Common myeloid progenitor, CD34-positive (primary cell): ENCODE measurements at regions not wholly inside any gene's neighbourhood (a gene's known extent, or its start where the extent isn't known, plus 50 kb on each side); places are given as distances from the start of the nearest gene placed in this dataset.

ENCODE experiments used
- CTCF ChIA-PET: fragments of 350-600 bp; sonication (Branson Sonifier 250); formaldehyde crosslinking; loops from one replicate; lab custom pipeline; 2021; ENCODE audit warnings: antibody characterized with exemption; lab: Charles Lee
- POLR2A ChIA-PET: fragments of 350-600 bp; sonication (Branson Sonifier 250); formaldehyde crosslinking; loops from one replicate; lab custom pipeline; 2021; ENCODE audit warnings: antibody characterized with exemption; lab: Charles Lee
- DNase-seq, 3 donors: peaks; one replicate each; pipeline versions ENCODE4 v3.0.0 to v3.0.0-alpha.2; 2013
- H3K27ac ChIP-seq, 2 experiments: 1 replicate in 1 of 2; 2 replicates in 1 of 2; pipeline ENCODE4 v1.7.0; 2013; ENCODE audit warnings: inconsistent platforms in 2 of 2, low read length in 2 of 2, mild to moderate bottlenecking in 2 of 2, low read depth in 1 of 2, moderate library complexity in 1 of 2; ENCODE audit not compliant: severe bottlenecking in 2 of 2, insufficient read depth in 1 of 2, poor library complexity in 1 of 2
- H3K27me3 ChIP-seq, 5 experiments: replicated peaks in 2 of 5; 1 replicate in 3 of 5; 2 replicates in 2 of 5; pipeline versions ENCODE4 v1.6.1 to v1.7.0; 2013; ENCODE audit warnings: low read length in 4 of 5, mild to moderate bottlenecking in 2 of 5, moderate library complexity in 2 of 5, inconsistent platforms in 1 of 5; ENCODE audit not compliant: insufficient read depth in 5 of 5, control insufficient read depth in 4 of 5
- H3K36me3 ChIP-seq, 4 experiments: 1 replicate in 2 of 4; 2 replicates in 2 of 4; pipeline versions ENCODE4 v1.6.1 to v1.7.0; 2013; ENCODE audit warnings: low read length in 3 of 4, control low read depth in 1 of 4, mild to moderate bottlenecking in 1 of 4; ENCODE audit not compliant: control insufficient read depth in 4 of 4, insufficient read depth in 4 of 4
- H3K4me1 ChIP-seq, 4 experiments: 1 replicate in 3 of 4; 2 replicates in 1 of 4; pipeline versions ENCODE4 v1.6.1 to v1.7.1; 2013; ENCODE audit warnings: low read length in 3 of 4, mild to moderate bottlenecking in 3 of 4, control low read depth in 1 of 4, inconsistent platforms in 1 of 4, moderate library complexity in 1 of 4; ENCODE audit not compliant: control insufficient read depth in 4 of 4, insufficient read depth in 4 of 4; ENCODE audit errors: control extremely low read depth in 1 of 4
- H3K4me3 ChIP-seq, 7 experiments: 1 replicate in 4 of 7; 2 replicates in 3 of 7; pipeline versions ENCODE4 v1.5.1 to v1.7.0; 2013; ENCODE audit warnings: mild to moderate bottlenecking in 7 of 7, low read length in 6 of 7, moderate library complexity in 6 of 7, inconsistent platforms in 2 of 7, low read depth in 2 of 7, control low read depth in 1 of 7; ENCODE audit not compliant: insufficient read depth in 4 of 7, control insufficient read depth in 1 of 7; ENCODE audit errors: extremely low read depth in 1 of 7
- H3K9me3 ChIP-seq, 5 experiments: 1 replicate in 4 of 5; 2 replicates in 1 of 5; pipeline versions ENCODE4 v1.6.1 to v1.7.1; 2013; ENCODE audit warnings: low read length in 4 of 5, mild to moderate bottlenecking in 2 of 5, inconsistent platforms in 1 of 5, low read depth in 1 of 5, moderate library complexity in 1 of 5; ENCODE audit not compliant: control insufficient read depth in 4 of 5, insufficient read depth in 2 of 5; ENCODE audit errors: control extremely low read depth in 1 of 5
- WGBS: methylation state at CpG from one replicate; pipeline ENCODE4 v1.1.5; 2013; ENCODE audit not compliant: insufficient coverage; 5-methylcytosine and 5-hydroxymethylcytosine counted together

DNA sequence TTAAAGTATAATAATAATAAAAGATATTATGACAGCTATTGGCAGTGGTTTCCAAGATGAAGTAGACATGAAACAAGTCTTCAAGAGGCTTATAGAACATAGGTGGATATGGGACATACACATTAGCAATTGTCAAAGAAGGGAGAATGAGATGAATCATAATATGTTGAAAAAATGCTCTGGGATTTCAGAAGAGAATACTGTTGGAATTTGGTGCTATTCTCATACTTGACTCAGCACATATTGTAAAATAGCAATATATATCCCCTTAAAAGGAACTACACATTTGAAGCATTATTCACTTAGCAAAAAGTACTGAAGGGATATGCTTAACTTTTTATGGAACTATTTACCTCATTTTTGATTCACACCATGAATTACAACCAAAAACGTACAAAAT is 577.2 kb upstream of the PCDH15 start:
- ChIA-PET CTCF (no interaction called here), POLR2A (no interaction called here)
- H3K27me3 ChIP-seq, result no peaks in the 10 kb centered on the region
- no peaks in the 10 kb centered on the region for H3K36me3 ChIP-seq
- H3K27ac ChIP-seq, result no peak overlapping the region
- no peak overlapping the region for H3K4me3 ChIP-seq
- no CpG with 5 or more reads among the region's 1 CpG for WGBS
- no peaks in the 10 kb centered on the region for H3K9me3 ChIP-seq
- DNase-seq, result no peak
- no peaks in the 10 kb centered on the region for H3K4me1 ChIP-seq

DNA sequence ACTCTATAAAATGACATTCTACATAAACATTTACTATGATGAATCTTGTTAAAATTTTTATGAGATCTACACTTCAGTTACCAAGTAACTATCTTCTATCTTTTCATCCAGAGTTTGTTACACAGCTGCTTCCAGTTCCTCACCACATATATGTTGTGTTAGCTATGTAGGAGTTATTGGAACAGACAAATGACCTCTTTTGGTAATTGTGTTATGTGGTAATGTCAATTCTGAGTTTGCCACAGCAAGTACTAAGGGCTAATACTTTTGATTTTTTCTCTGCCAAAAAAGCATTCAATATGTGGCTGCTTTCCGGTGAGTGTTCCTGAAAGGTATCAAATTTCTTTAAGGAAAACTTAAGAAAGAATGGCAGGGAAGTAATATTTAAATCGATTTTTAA is 573.9 kb upstream of the PCDH15 start:
- POLR2A ChIA-PET, result no interaction called here
- Histone ChIP-seq H3K9me3 (no peaks in the 10 kb centered on the region), H3K36me3 (no peaks in the 10 kb centered on the region), H3K27ac (no peak overlapping the region), H3K4me1 (no peaks in the 10 kb centered on the region), H3K4me3 (no peak overlapping the region), H3K27me3 (no peaks in the 10 kb centered on the region)
- DNase-seq, result no peak
- WGBS, result 74% methylated on average over 2 of the region's 2 CpGs
- CTCF ChIA-PET, result no interaction called here

DNA sequence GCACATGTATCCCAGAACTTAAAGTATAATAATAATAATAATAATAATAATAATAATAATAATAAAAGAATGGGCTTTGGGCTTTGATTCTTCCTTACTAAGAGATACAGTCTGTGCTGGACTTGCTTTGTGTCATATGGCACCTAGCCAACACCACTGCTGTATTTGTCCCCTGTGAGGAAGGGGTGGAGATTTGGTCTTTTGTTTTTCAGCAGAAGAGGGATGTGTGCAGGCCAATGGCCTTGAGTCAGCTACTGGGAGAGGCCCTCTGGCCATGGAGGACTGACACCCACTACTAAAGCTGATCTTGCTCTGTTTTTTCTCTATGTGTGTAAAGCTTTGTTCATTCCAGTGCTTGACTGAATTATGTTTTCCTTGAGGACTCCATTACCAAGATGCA is 573.0 kb upstream of the PCDH15 start:
- ChIA-PET POLR2A (no interaction called here), CTCF (no interaction called here)
- Histone ChIP-seq H3K4me3 (no peak overlapping the region), H3K27me3 (no peaks in the 10 kb centered on the region), H3K27ac (no peak overlapping the region), H3K9me3 (no peaks in the 10 kb centered on the region), H3K4me1 (no peaks in the 10 kb centered on the region), H3K36me3 (no peaks in the 10 kb centered on the region)
- DNase-seq, result no peak

DNA sequence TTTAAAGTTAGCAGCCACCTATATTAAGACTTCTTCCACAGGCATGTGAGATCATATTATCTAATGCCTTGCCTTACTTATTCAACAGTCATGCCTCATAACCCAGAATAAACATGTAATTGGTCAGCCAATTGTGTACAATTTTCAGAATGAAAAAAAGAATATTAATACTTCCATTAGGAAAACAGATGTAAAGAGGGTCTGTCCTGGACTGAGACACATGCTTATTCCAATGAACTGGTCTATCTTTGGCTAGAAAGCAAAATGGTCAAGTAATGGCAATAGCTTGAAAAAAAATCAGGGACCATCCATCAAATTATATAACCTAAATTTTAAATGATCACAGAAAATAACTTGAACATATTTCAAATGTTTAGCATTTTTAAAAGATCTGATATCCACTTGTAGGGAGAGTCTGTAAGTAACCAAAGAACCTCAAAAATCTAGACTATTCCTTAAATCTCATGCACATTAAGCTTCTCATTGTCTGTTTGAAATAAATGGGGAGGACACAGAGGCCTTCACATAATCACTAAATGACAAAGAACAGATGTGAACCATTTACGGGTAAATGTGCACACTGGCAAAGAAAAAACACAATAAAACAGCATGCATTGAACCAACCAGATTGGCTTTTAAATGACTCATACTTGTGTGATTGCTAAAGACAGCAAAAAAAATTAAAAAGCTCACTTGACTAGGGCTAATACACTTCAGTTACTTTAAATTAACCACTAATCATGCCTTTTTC is 568.8 kb upstream of the PCDH15 start:
- no peak for DNase-seq
- Histone ChIP-seq H3K27me3 (no peaks in the 10 kb centered on the region), H3K4me3 (no peak overlapping the region), H3K36me3 (no peaks in the 10 kb centered on the region), H3K27ac (no peak overlapping the region), H3K4me1 (no peaks in the 10 kb centered on the region), H3K9me3 (no peaks in the 10 kb centered on the region)
- no CpG with 5 or more reads among the region's 1 CpG for WGBS
- ChIA-PET CTCF (no interaction called here), POLR2A (no interaction called here)

DNA sequence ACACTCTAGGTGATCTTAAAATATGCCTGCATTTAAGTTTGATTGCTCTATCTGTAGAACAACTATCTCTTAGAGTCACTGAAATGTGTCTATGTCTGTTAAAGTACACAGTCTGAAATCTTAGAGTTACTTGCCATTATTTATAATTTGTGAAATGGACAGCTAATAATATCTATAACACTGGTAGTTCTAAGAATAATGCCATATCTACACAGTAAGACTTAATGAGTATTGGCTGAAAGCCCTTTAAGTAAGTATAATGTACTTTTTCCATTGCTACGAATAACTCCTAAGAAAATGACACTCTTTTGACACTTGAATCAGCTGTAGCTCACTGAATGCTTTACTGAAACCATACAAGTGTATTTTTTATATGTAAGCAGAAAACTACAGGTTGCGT is 567.4 kb upstream of the PCDH15 start:
- no peak for DNase-seq
- H3K4me1 ChIP-seq, result no peaks in the 10 kb centered on the region
- no peaks in the 10 kb centered on the region for H3K36me3 ChIP-seq
- CTCF ChIA-PET, result no interaction called here
- POLR2A ChIA-PET, result no interaction called here
- no peak overlapping the region for H3K27ac ChIP-seq
- no peak overlapping the region for H3K4me3 ChIP-seq
- no CpG with 5 or more reads among the region's 2 CpGs for WGBS
- no peaks in the 10 kb centered on the region for H3K27me3 ChIP-seq
- no peaks in the 10 kb centered on the region for H3K9me3 ChIP-seq

DNA sequence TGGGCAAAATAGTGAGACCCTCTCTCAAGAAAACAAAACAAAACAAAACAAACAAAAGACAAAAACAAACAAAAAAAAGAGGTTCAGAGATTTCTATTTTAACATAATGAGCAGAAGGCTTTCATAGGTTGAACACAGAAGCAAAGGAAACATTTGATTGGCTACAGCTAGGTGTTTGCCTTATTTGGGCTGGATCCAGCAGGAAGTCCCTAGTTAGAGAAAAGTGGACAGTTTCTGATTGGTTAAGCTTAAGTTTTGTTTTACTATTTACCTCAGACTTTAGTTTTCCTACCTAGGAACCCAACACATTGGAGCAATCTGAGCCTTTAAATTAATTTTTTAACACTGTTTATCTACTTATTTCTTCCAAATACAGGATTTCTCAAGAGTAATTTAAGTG is 566.5 kb upstream of the PCDH15 start:
- Histone ChIP-seq H3K4me3 (no peak overlapping the region), H3K4me1 (no peaks in the 10 kb centered on the region), H3K36me3 (no peaks in the 10 kb centered on the region), H3K9me3 (no peaks in the 10 kb centered on the region), H3K27ac (no peak overlapping the region), H3K27me3 (no peaks in the 10 kb centered on the region)
- POLR2A ChIA-PET, result no interaction called here
- CTCF ChIA-PET, result no interaction called here
- DNase-seq, result no peak

DNA sequence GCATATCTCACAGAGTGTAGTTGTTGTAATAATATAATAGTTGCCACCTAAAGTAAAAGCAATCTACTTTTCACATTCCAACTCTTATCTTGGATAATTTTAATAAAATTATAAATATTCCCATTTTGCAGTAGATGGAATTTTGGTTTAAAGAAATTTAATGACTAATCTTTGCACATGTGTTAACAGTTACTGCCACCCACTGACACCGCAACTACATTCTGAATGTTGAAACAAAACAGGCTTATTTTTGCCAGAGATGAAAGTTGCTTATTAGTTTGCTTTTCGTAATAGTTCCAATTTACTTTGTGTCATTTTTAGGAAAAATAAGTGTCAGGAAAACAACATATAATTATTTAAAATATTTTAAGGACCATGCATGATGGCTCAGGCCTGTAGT is 557.5 kb upstream of the PCDH15 start:
- no CpG with 5 or more reads among the region's 2 CpGs for WGBS
- POLR2A ChIA-PET, result no interaction called here
- Histone ChIP-seq H3K4me3 (no peak overlapping the region), H3K27me3 (no peaks in the 10 kb centered on the region), H3K4me1 (no peaks in the 10 kb centered on the region), H3K9me3 (no peaks in the 10 kb centered on the region), H3K27ac (no peak overlapping the region), H3K36me3 (no peaks in the 10 kb centered on the region)
- no peak for DNase-seq
- CTCF ChIA-PET, result no interaction called here
